GM21576 (cell line): ENCODE measurements at regions not wholly inside any gene's neighbourhood (a gene's known extent, or its start where the extent isn't known, plus 50 kb on each side); places are given as distances from the start of the nearest gene placed in this dataset.

Experiments
- ATAC-seq: cut with Tn5 transposase; IDR thresholded peaks from one replicate; pipeline ENCODE4 v1.9.1; 2021; ENCODE audit warnings: mild to moderate bottlenecking, moderate library complexity; ENCODE audit not compliant: unreplicated experiment

DNA sequence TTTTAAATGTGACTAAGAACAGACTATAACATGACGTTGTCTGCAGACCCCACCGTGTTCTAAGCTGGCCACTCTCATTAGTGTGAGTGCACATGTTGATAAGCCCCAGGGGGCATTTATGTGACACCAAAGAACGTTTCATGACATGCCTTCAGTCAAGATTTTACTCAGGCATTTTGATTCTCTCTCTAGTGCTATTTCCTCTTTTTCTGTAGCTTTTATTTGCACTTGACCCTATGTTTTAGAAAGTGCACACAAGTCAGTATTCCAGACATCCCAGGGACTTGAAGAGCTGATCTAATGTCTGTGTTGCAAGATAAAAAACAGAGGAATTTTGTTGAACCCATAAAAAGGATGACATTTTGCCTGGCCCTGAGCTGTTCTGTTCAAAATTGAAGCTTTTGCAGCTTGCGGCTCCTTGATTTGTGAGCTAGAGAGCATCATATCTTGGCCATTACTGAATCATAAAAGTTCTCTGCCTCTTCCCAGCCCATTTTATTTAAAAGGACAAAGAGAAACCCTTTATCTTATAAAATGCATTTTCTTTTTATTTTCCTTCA is 80.9 kb upstream of the TYRP1 start:
- ATAC-seq = no peak

DNA sequence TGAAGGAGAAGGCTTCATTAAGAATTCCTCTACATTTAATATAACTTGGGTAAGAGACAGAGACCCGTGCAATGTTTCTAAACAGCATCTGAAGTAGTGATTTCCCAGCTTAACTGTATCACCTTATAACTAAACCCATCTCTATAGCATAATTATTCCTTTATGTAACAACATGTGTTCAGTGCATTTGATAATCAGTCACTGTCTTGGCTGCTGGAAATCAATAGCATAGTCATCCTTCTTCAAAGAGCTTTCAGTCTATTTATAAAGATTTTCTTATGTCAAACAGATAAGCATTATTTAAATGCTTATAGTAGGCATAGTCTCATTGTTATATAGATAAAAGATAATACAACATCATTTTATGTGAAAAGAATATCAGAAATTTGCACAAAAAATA is 80.1 kb upstream of the TYRP1 start:
- no peak for ATAC-seq

DNA sequence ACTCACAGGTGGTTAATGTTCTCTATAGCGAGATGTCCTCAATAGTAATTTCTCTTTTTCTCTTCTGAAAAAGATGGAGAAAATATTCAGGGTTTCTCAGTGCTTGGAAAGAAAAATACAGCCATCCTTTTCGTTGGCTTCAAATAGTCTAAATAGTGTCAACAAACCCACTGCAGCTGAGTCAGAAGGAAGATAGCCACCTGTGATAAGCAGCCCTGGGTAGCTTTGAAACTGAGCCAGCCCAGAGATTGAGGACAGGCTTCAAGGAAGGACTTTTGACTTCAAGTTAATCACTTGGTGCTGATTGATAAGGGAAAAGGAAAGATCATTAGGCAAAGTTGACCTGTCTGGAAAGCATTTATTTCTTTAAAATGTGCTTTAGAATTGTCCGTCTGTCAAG is 78.7 kb upstream of the TYRP1 start:
- no peak for ATAC-seq

DNA sequence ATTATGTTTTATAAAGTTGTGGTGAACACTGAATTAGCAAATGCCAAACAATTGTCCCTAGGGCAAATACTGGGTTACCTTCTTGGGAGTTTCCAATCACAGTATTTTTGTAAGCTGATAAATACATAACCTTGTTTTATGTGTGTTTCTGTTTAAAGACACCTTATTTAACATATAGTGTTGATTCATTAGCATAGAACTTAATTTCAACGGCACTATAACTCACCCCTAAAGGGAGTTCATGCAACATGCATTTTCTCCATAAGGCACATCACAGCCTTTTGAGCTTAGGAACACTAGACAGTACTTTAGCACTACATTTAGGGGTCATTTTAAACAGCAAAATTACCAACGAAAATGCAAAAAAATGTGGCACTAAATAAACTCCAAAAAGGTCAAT is 74.2 kb upstream of the TYRP1 start:
- no peak for ATAC-seq

DNA sequence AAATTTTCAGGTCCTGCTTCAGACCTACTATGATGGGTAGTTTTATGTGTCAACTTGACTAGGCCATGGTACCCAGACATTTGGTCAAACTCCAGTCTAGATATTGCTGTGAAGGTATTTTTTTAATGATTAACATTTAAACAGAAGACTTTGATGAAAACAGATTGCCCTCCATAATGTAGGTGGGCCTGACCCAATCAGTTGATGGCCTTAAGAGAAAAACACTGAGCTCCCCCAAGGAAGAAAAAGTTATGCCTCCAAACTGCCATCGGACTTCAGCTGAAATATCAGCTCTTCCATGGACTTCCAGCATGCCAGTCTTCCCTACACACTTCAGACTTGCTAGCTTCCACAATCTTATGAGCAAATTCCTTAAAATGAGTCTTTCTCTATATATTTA is 67.3 kb upstream of the TYRP1 start:
- no peak for ATAC-seq

DNA sequence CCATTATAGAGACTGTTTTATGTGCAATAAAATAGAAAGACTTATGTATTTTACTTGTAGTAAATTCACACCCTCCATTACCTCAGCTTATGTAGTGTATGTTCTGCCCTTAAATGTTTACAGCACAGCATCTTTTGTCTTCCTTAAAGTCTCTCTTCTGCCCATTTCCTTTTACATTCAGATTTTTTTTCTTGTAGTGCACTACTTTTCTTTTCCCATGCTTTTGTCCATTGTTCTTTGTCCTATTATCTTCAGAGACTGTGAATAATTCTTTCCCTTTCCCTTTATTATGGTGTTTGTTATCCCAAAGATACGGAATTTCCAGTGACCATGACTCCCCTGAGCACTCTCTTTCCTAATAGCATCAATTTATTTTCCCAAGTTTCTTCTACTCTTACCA is 66.1 kb upstream of the TYRP1 start:
- ATAC-seq = no peak

DNA sequence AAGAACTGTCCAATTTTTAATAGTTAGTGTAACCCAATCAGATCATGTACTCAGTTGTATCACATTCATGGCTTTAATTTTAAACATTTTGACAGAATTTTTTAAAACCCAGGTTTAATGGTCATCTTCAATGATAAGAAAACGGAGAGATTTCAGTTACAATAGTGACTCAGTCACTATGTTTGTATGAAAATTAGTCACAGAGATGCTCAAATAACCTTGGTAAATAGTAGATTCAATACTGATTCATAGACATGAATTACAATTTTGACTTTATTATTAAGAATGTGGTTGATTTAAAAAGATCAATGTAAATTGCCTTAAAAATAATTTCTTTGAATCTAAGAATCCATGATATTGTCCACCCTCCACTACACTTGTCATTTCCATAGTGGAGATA is 64.6 kb upstream of the TYRP1 start:
- ATAC-seq = no peak

DNA sequence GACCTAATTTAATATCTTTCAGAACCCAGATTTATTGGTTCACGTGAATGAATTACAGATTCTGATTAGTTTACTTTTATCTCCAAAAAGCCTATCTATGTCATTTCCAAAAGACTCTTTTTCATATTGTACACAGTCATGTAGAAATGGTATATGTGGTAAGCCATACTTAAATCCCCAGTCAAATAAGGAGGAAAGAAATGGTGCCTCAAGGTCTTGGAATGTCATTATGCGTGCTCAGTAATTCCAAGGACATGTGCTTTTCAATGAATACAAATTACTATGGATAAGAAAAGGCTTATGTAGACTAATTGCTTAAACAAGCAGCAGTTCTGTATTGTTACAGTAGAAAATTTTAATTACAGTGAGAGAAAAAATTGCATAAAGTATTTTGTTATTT is 64.1 kb upstream of the TYRP1 start:
- ATAC-seq = no peak

DNA sequence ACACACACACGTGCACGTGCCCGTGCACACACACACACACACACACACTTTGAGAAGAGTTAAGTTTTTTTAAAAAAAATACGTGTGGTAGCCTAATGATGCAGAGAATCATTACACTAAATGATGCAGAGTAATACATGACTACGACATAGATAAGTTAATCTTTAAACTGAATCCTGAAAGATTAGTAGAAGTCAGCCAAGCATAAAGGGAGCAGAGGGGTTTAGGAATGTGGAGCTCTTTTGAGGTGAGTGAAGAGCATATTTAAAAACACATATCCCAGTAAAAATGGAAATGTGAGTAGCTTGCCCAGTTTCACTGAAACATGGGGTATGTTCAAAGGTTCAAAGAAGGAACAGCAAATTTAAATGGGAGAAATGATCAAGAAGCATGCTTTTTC is 61.3 kb upstream of the TYRP1 start:
- no peak for ATAC-seq

DNA sequence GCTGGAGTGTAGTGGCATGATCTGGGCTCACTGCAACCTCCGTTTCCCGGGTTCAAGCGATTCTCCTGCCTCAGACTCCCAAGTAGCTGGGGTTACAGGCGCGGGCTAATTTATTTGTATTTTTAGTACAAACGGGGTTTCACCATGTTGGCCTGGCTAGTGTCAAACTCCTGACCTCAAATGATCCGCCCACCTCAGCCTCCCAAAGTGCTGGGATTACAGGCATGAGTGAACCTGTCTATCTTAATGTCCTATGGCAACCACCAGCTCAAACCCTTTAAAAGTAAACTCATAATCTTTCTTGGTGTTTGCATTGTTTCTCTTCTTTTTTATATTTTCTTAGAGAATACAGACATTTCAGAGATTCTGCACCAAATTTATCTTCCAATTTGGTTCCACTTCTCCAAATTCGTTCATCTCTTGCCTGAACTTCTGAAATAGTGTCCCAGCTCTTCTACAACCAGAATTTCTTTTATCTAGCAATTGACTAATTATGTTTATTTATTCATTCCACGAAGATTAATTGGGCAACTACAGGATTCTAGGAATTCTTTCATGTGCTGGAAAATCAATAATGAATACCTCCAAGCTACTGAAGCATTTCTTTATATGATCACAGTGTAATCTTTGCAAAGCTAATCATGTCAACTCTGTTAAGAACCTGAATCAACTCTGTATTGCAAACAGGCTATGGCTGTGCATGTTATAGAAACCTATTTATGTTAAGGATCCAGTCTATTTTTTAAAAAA is 60.0 kb upstream of the TYRP1 start:
- no peak for ATAC-seq

DNA sequence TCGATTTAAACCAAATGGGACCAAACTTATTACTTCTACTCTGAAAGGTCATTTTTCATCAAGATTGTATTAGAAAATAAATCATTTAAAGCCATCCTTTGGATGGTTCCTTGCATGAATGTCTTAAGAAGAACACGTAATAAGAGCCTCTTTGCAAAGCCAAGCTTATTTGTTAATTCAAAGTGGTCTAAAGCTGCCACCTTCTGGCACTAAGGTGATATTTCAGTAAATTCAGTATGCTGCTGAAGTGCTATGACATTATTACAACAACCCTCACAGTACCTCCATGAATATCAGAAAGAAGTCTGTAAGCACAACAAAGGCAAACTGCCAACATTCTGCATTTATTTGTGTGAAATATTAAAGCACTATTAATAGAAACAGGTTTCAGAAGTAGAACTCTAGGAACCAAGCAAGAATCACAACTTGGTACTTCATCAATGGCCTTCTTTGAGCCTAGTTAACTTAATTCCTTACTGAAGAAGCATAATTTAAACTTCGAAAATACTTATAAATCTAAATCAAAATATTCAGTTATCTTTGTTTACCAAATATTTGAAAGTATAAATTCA is 53.1 kb upstream of the TYRP1 start:
- no peak for ATAC-seq

DNA sequence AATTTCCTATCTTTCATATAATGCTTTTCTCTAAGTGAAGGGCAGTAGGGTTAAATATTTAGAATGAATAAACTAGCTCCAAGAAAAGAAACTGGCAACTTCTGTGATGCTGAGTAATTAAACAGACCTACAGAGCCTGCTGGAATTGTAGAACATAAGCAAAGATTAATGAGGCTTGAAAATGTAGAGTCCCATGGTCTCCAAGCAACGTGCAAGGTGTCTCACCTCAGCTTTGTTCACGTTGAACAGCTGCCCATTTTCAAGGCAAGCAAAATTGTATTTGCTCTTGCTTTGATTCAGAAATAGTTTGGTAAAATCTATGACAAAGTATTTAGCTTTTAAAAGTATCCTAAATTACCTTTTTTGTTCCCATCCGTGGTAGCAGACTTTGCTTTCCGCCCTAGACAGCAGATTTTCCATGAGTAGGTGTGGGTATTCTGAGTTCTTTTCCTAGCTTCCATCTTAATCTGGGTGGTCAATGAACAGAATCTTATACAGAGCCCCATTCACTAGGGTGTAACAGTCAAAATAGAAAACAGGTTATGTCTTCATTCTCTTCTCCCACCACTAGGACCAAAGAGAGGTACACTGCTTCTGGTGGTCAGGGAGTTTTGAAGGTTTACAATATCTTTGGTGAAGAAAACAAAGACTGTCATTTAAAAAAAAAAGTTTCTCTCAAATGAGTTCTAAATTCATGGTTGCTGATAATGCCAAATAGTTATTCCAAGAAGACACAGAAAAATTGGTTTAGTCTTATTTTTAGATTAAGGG is 52.1 kb upstream of the TYRP1 start:
- ATAC-seq = no peak
